ENCODE measurements at regions not wholly inside any gene's neighbourhood (a gene's known extent, or its start where the extent isn't known, plus 50 kb on each side); places are given as distances from the start of the nearest gene placed in this dataset.

DNA sequence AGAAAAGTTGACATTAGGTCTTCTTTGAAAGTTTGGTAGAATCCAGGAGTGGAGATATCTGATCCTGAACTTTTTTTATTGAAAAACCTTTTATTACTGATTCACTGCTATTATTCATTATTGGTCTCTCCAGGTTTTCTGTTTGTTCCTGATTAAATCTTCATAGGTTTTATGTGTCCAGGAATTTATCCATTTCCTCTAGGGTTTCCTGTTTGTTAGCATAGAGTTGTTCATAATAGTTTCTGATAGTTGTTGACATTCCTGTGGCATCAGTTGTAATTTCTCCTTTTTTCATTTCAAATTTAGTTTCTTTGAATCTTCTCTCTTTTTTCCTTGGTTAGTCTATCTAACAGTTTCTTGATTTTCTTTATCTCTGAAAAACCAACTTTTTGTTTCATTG, 370.3 kb downstream of the SLC6A15 start:
- H3K9me3 ChIP-seq (ENCODE audit: control insufficient read depth in 3 of 3, low read length in 3 of 3), result no peaks in the 10 kb centered on the region
- H3K27me3 ChIP-seq (ENCODE audit: control insufficient read depth in 3 of 3, insufficient read depth in 3 of 3, low read length in 3 of 3), result no peaks in the 10 kb centered on the region
- H3K4me3 ChIP-seq (ENCODE audit: low read length in 3 of 3), result no peak overlapping the region
- no peaks in the 10 kb centered on the region for H3K4me1 ChIP-seq (ENCODE audit: control insufficient read depth in 3 of 3, insufficient read depth in 3 of 3, low read length in 3 of 3)
- H3K27ac ChIP-seq (ENCODE audit: low read depth, low read length), result no peak overlapping the region
- no peaks in the 10 kb centered on the region for H3K36me3 ChIP-seq (ENCODE audit: control insufficient read depth in 3 of 3, insufficient read depth in 3 of 3, low read length in 3 of 3)
- no peak overlapping the region for H3K9ac ChIP-seq (ENCODE audit: low read depth in 1 of 3, low read length in 3 of 3)

DNA sequence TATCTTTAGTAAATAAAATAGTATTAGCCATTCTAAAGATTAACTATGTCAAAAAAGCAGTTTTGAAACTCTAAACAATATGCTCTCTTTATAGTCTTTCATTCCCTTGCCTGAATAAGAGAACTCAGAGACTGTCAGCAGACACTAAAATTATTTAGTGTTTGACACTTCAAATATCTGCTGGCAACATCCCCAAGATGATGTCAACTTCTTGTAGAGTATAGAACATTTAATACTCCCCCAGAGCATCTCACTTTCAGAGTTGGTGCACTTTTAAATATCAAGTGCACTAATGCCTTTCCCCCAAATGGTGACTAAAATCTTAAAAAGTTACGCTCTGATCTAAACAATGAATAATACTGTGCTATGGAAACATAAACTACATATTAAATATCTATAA, 374.9 kb downstream of the SLC6A15 start:
- Histone ChIP-seq H3K4me1 (ENCODE audit: control insufficient read depth in 3 of 3, insufficient read depth in 3 of 3, low read length in 3 of 3) (no peaks in the 10 kb centered on the region), H3K36me3 (ENCODE audit: control insufficient read depth in 3 of 3, insufficient read depth in 3 of 3, low read length in 3 of 3) (no peaks in the 10 kb centered on the region), H3K27ac (ENCODE audit: low read depth, low read length) (no peak overlapping the region), H3K9ac (ENCODE audit: low read depth in 1 of 3, low read length in 3 of 3) (no peak overlapping the region), H3K4me3 (ENCODE audit: low read length in 3 of 3) (no peak overlapping the region), H3K27me3 (ENCODE audit: control insufficient read depth in 3 of 3, insufficient read depth in 3 of 3, low read length in 3 of 3) (no peaks in the 10 kb centered on the region), H3K9me3 (ENCODE audit: control insufficient read depth in 3 of 3, low read length in 3 of 3) (no peaks in the 10 kb centered on the region)

DNA sequence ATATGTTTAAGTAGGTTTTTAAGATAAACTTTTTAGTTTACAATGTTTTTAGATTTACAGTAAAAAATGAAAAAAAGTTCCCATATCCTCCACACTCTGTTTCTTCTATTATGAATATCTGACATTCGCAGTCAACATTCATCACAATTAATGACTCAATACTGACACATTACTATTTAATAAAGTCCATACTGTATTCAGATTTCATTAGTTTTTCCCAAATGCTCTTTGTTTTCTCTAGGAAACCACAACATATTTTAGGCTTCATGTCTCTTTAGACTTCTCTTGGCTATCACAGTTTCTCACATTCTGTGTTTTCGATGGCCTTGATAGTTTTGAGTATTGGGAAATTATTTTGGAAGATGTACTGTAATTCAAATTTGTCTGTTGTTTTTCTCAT, 399.8 kb downstream of the SLC6A15 start:
- H3K9ac ChIP-seq (ENCODE audit: low read depth in 1 of 3, low read length in 3 of 3), result no peak overlapping the region
- peaks cover 0 to 3% (median 0%) of the 10 kb centered on the region in 3 donors for H3K4me1 ChIP-seq (ENCODE audit: control insufficient read depth in 3 of 3, insufficient read depth in 3 of 3, low read length in 3 of 3)
- no peak overlapping the region for H3K4me3 ChIP-seq (ENCODE audit: low read length in 3 of 3)
- no peaks in the 10 kb centered on the region for H3K27me3 ChIP-seq (ENCODE audit: control insufficient read depth in 3 of 3, insufficient read depth in 3 of 3, low read length in 3 of 3)
- H3K9me3 ChIP-seq (ENCODE audit: control insufficient read depth in 3 of 3, low read length in 3 of 3), result no peaks in the 10 kb centered on the region
- H3K36me3 ChIP-seq (ENCODE audit: control insufficient read depth in 3 of 3, insufficient read depth in 3 of 3, low read length in 3 of 3), result no peaks in the 10 kb centered on the region
- H3K27ac ChIP-seq (ENCODE audit: low read depth, low read length), result no peak overlapping the region

DNA sequence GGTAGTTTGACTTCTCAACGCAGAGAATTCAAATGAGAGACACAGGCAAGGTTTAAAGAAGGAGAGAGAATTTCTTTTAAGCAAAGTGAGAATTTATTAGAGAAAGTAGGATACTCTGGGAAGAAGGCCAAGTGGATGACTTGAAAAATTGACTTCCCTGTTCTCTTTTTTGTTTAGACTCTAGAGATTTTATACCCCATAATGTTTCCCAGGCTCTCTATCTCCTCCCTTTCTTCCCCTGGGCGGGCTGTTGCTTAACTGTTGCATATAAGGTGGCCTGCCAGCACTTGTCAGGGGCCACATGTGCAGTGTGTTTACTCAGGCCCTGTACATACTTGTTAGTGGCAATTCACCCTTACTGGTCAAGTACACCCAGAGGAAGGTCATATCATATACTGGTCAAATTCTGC, 403.7 kb downstream of the SLC6A15 start:
- Histone ChIP-seq H3K9me3 (ENCODE audit: control insufficient read depth in 3 of 3, low read length in 3 of 3) (no peaks in the 10 kb centered on the region), H3K4me1 (ENCODE audit: control insufficient read depth in 3 of 3, insufficient read depth in 3 of 3, low read length in 3 of 3) (peaks cover 0 to 7% (median 0%) of the 10 kb centered on the region in 3 donors), H3K4me3 (ENCODE audit: low read length in 3 of 3) (no peak overlapping the region), H3K9ac (ENCODE audit: low read depth in 1 of 3, low read length in 3 of 3) (no peak overlapping the region), H3K36me3 (ENCODE audit: control insufficient read depth in 3 of 3, insufficient read depth in 3 of 3, low read length in 3 of 3) (no peaks in the 10 kb centered on the region), H3K27me3 (ENCODE audit: control insufficient read depth in 3 of 3, insufficient read depth in 3 of 3, low read length in 3 of 3) (no peaks in the 10 kb centered on the region), H3K27ac (ENCODE audit: low read depth, low read length) (no peak overlapping the region)

DNA sequence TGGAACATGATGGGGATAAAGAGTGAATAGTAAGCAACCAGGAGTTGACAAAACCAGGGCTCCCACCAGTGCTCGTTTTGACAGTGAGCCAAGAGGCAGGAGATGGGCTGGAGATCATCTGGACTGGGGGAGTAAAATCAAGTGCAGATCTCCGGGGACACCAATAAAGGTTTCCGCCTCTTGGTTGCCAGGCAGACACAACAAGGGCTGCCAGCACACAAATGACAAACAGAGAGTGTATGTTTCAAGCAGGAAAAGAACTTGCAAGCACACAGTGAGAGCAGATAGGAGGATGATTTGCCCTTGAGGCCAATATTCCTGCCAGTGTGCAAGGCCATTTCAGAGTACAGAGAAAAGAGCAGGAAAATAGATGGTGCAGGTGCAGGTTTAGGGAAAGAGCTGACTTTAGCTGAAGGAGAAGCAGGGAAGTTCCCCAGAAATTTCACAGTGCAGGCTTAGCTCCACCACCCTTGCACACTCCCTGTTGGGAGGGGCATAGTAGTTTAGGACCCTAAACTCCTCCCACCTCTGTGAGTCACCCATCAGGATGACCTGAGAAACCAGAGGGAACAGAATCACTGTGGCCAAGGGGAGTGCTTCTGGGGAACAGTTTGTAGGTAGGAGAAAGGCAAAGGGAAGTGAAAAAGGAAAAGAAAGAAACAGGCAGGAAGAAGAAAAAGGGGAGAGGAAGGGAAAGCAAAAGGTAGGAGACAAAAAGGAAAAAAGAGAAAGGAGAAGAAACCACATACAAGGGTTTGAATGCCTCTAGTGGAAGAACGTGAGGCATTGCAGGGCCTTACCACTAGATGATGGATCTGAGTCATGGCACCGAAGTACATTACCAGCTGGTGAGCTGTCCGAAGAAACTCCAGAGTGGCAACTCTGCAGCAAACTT, 404.4 kb downstream of the SLC6A15 start:
- Histone ChIP-seq H3K27ac (ENCODE audit: low read depth, low read length) (no peak overlapping the region), H3K4me1 (ENCODE audit: control insufficient read depth in 3 of 3, insufficient read depth in 3 of 3, low read length in 3 of 3) (peaks cover 0 to 7% (median 0%) of the 10 kb centered on the region in 3 donors), H3K9me3 (ENCODE audit: control insufficient read depth in 3 of 3, low read length in 3 of 3) (no peaks in the 10 kb centered on the region), H3K9ac (ENCODE audit: low read depth in 1 of 3, low read length in 3 of 3) (no peak overlapping the region), H3K27me3 (ENCODE audit: control insufficient read depth in 3 of 3, insufficient read depth in 3 of 3, low read length in 3 of 3) (no peaks in the 10 kb centered on the region), H3K4me3 (ENCODE audit: low read length in 3 of 3) (no peak overlapping the region), H3K36me3 (ENCODE audit: control insufficient read depth in 3 of 3, insufficient read depth in 3 of 3, low read length in 3 of 3) (no peaks in the 10 kb centered on the region)

DNA sequence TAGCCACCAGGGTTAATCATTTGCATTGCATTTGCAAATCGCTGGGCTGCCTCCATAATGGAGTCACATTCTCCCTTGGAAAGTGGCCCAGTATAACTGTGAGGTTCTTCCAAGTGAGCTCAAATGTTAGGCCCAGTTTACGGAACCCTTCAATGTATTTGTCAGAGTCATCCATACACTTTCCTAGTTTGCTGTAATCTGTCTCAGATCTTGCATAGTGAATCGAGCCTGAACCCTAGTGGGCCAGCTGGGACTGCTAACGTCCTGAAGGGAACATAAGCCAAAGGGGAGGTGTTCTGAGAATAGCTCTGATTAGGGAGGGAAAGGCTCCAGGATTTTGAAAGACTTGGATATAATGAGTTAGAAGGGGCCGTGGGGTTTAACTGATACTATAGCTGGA, 406.3 kb downstream of the SLC6A15 start:
- Histone ChIP-seq H3K4me3 (ENCODE audit: low read length in 3 of 3) (no peak overlapping the region), H3K36me3 (ENCODE audit: control insufficient read depth in 3 of 3, insufficient read depth in 3 of 3, low read length in 3 of 3) (no peaks in the 10 kb centered on the region), H3K27me3 (ENCODE audit: control insufficient read depth in 3 of 3, insufficient read depth in 3 of 3, low read length in 3 of 3) (no peaks in the 10 kb centered on the region), H3K4me1 (ENCODE audit: control insufficient read depth in 3 of 3, insufficient read depth in 3 of 3, low read length in 3 of 3) (peaks cover 0 to 7% (median 0%) of the 10 kb centered on the region in 3 donors), H3K9ac (ENCODE audit: low read depth in 1 of 3, low read length in 3 of 3) (no peak overlapping the region), H3K9me3 (ENCODE audit: control insufficient read depth in 3 of 3, low read length in 3 of 3) (no peaks in the 10 kb centered on the region), H3K27ac (ENCODE audit: low read depth, low read length) (no peak overlapping the region)

DNA sequence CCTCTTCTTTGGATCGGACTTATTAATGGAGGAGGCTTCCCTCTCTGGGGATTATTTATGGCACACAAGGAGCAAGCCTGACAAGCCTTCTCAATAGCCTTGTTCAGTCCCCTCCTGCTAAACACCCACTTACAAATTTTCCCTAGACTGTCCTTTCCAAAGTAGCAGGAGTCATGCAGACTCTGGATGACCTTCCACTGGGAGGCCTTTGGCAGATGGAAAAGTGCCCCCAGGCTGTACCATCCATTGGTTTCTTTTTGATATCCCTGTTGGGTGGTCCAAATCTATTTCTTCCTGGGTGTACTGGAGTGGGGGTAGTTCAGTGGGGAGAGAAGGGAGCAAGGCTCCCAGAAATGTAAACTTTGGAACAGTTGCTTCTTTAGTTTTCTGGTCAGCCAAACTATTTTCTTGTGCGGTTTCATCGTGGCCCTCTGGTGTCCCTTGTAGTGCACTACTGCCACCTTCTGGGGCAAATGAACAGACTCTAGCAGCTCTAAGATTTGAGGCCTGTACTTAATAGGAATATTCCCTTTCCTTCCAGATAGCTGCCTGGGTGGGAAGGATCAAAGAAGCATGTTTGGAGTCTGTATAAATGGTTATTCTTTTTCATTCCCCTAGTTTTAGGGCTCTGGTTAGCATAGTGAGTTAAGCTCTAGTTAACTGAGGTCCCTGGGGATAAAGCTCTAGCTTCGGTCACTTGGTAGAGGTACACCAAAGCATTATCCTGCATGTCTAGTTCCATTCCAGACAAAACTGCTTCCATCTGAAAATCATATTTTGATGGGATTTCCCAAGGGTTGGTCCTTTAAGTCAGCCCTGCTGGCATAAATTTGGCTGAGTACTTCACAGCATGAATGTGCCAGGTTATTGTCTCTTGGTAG, 409.5 kb downstream of the SLC6A15 start:
- Histone ChIP-seq H3K9me3 (ENCODE audit: control insufficient read depth in 3 of 3, low read length in 3 of 3) (no peaks in the 10 kb centered on the region), H3K27me3 (ENCODE audit: control insufficient read depth in 3 of 3, insufficient read depth in 3 of 3, low read length in 3 of 3) (no peaks in the 10 kb centered on the region), H3K4me3 (ENCODE audit: low read length in 3 of 3) (no peak overlapping the region), H3K27ac (ENCODE audit: low read depth, low read length) (no peak overlapping the region), H3K9ac (ENCODE audit: low read depth in 1 of 3, low read length in 3 of 3) (no peak overlapping the region), H3K4me1 (ENCODE audit: control insufficient read depth in 3 of 3, insufficient read depth in 3 of 3, low read length in 3 of 3) (peaks cover 0 to 6% (median 0%) of the 10 kb centered on the region in 3 donors), H3K36me3 (ENCODE audit: control insufficient read depth in 3 of 3, insufficient read depth in 3 of 3, low read length in 3 of 3) (no peaks in the 10 kb centered on the region)

DNA sequence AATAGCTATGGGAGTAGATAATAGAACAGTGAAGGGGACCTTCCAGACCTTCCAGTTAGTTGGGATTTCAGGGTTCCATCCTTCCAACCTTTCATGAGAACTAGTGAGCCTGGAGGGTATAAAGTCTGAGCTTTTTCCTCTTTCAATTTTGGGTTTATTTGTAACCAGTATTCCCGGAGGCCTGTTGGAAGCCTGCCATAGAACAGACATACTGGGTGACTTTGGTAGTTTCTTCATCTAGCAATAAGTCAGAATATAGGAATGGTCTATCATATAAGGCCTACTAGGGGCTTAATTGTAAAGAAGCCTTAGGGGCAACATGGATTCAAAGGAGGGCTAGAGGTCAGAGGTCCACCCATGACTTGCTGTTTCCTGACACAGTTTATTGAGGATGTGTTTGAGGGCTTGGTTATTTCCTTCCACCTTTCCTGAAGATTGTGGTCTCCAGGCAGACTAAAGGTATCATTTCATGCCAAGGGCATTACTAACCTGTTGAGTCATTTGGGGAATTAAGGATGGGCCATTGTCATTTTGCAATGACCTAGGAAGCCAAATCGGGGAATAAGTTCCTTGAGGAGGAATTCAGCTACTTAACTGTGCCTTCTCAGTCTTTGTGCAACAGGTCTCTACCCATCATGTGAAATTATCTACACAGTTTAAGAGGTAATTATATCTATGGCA, 410.3 kb downstream of the SLC6A15 start:
- no peak overlapping the region for H3K9ac ChIP-seq (ENCODE audit: low read depth in 1 of 3, low read length in 3 of 3)
- no peaks in the 10 kb centered on the region for H3K27me3 ChIP-seq (ENCODE audit: control insufficient read depth in 3 of 3, insufficient read depth in 3 of 3, low read length in 3 of 3)
- no peak overlapping the region for H3K4me3 ChIP-seq (ENCODE audit: low read length in 3 of 3)
- H3K9me3 ChIP-seq (ENCODE audit: control insufficient read depth in 3 of 3, low read length in 3 of 3), result no peaks in the 10 kb centered on the region
- peaks cover 0 to 4% (median 0%) of the 10 kb centered on the region in 3 donors for H3K4me1 ChIP-seq (ENCODE audit: control insufficient read depth in 3 of 3, insufficient read depth in 3 of 3, low read length in 3 of 3)
- no peaks in the 10 kb centered on the region for H3K36me3 ChIP-seq (ENCODE audit: control insufficient read depth in 3 of 3, insufficient read depth in 3 of 3, low read length in 3 of 3)
- H3K27ac ChIP-seq (ENCODE audit: low read depth, low read length), result no peak overlapping the region

DNA sequence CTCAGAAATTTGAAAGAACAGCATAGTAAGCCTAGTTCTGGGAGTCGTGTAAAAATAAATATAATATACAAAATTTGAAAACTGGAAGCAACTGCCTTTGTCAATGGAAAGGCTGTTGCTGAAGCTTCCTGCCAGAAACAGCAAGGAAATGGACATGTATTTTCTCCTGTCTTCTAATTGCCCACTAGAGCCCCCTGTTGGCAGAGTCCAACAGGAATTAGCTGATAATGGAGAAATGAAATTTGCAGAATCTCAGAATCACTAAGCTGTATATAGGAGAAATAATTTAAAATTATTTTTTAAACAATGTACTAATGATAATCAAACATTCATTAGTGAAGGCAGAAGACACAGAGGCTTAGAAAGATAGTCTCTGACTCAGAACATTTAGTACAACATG, 414.8 kb downstream of the SLC6A15 start:
- H3K4me3 ChIP-seq (ENCODE audit: low read length in 3 of 3), result no peak overlapping the region
- H3K9me3 ChIP-seq (ENCODE audit: control insufficient read depth in 3 of 3, low read length in 3 of 3), result no peaks in the 10 kb centered on the region
- no peak overlapping the region for H3K9ac ChIP-seq (ENCODE audit: low read depth in 1 of 3, low read length in 3 of 3)
- no peak overlapping the region for H3K27ac ChIP-seq (ENCODE audit: low read depth, low read length)
- H3K27me3 ChIP-seq (ENCODE audit: control insufficient read depth in 3 of 3, insufficient read depth in 3 of 3, low read length in 3 of 3), result no peaks in the 10 kb centered on the region
- H3K4me1 ChIP-seq (ENCODE audit: control insufficient read depth in 3 of 3, insufficient read depth in 3 of 3, low read length in 3 of 3), result no peaks in the 10 kb centered on the region
- no peaks in the 10 kb centered on the region for H3K36me3 ChIP-seq (ENCODE audit: control insufficient read depth in 3 of 3, insufficient read depth in 3 of 3, low read length in 3 of 3)
